Prostate gland (tissue), 2 donors: ENCODE measurements at regions not wholly inside any gene's neighbourhood (a gene's known extent, or its start where the extent isn't known, plus 50 kb on each side); places are given as distances from the start of the nearest gene placed in this dataset.

ENCODE experiments used
- DNase-seq: peaks from one replicate; pipeline ENCODE4 v3.0.0-alpha.2; 2019; ENCODE audit warnings: low spot score
- H3K27ac ChIP-seq, 2 donors: fragments of 200-600 bp; sonication (generic); 2 replicates each; pipeline ENCODE4 v1.5.1; 2017 to 2019
- H3K27me3 ChIP-seq: fragments of 200-600 bp; sonication (generic); replicated peaks from 2 replicates; pipeline ENCODE4 v1.5.1; 2019; ENCODE audit not compliant: insufficient read depth
- H3K36me3 ChIP-seq, 2 donors: fragments of 200-600 bp; sonication (generic); 1 replicate in 1 of 2; 2 replicates in 1 of 2; pipeline versions ENCODE4 v1.5.1 to v1.8.1; 2017 to 2019
- H3K4me1 ChIP-seq: fragments of 200-600 bp; sonication (generic); replicated peaks from 2 replicates; pipeline ENCODE4 v1.5.1; 2019
- H3K4me3 ChIP-seq, 2 donors: fragments of 200-600 bp; sonication (generic); 2 replicates each; pipeline ENCODE4 v1.5.1; 2017 to 2019
- H3K9me3 ChIP-seq: fragments of 200-600 bp; sonication (generic); 2 replicates; pipeline ENCODE4 v1.5.1; 2017
- CTCF ChIP-seq, 4 experiments: fragments of 200-600 bp in 2 of 4; fragments of 450-650 bp in 2 of 4; sonication (generic) in 2 of 4; IDR thresholded peaks; 1 replicate in 3 of 4; 2 replicates in 1 of 4; pipeline ENCODE4 v1.5.1; 2016 to 2019; ENCODE audit warnings: antibody characterized with exemption in 4 of 4, mild to moderate bottlenecking in 2 of 4, moderate library complexity in 2 of 4
- POLR2A ChIP-seq: fragments of 450-650 bp; IDR thresholded peaks from one replicate; pipeline ENCODE4 v1.6.1; 2016; ENCODE audit warnings: antibody characterized with exemption, mild to moderate bottlenecking
- POLR2AphosphoS5 ChIP-seq: sonication (generic); formaldehyde crosslinking; IDR thresholded peaks from one replicate; pipeline ENCODE4 v1.6.1; 2017; ENCODE audit warnings: antibody characterized with exemption
- WGBS: methylation state at CpG from one replicate; pipeline ENCODE4 v1.1.5; 2018; 5-methylcytosine and 5-hydroxymethylcytosine counted together
- intact Hi-C: fragments of 100-400 bp; cut with DNase I; formaldehyde crosslinking; loops from one replicate; pipeline ENCODE4 v1.14.2; 2022

GRCh38 chr1:239736479-239736878 lies 350.1 kb downstream of the CHRM3 start:
- intact Hi-C loops: no loop called here
- H3K27me3 ChIP-seq: no peaks in the 10 kb centered on the region
- DNase-seq: no peak
- no peak overlapping the region for H3K4me3 ChIP-seq
- H3K36me3 ChIP-seq: no peaks in the 10 kb centered on the region
- H3K9me3 ChIP-seq: no peaks in the 10 kb centered on the region
- H3K27ac ChIP-seq: no peak overlapping the region
- 71% methylated on average over 2 of the region's 2 CpGs for WGBS
- H3K4me1 ChIP-seq: no peaks in the 10 kb centered on the region
- TF ChIP-seq CTCF (IDR thresholded peaks at IDR 0.05): no peak
- no peak for TF ChIP-seq POLR2AphosphoS5
- no peak for TF ChIP-seq POLR2A

- no peak for TF ChIP-seq POLR2A
- TF ChIP-seq POLR2AphosphoS5: no peak
- TF ChIP-seq CTCF (IDR thresholded peaks at IDR 0.05): no peak
- Histone ChIP-seq H3K4me3 (no peak overlapping the region), H3K27ac (no peak overlapping the region), H3K27me3 (no peaks in the 10 kb centered on the region), H3K4me1 (no peaks in the 10 kb centered on the region), H3K9me3 (no peaks in the 10 kb centered on the region), H3K36me3 (no peaks in the 10 kb centered on the region)
- intact Hi-C loops: no loop called here
- WGBS: 95% methylated on average over 2 of the region's 2 CpGs
- no peak for DNase-seq
Observed at GRCh38 chr1:239739375-239739774, 352.3 kb upstream of the FMN2 start.

DNA sequence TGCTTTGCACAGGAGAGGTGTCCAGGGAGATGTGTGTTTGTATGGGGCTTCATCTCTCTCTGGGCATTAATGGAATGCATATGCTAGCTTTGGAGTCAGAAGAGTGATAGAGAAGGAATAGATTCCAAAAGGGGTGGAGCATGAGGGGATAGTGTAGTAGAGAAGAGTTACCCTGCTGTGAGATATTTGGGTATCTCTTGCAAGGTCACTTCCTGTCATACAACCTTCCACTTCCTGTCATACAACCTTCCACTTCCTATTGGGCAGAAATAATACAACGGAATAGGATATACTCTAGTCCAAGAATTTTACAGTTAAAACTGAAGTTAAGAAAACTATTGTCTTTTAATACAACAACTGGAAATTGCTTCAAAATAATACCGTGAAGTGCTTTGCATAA lies 351.8 kb upstream of the FMN2 start:
- H3K9me3 ChIP-seq: no peaks in the 10 kb centered on the region
- TF ChIP-seq CTCF (IDR thresholded peaks at IDR 0.05): no peak
- no peak for TF ChIP-seq POLR2AphosphoS5
- TF ChIP-seq POLR2A: no peak
- H3K4me1 ChIP-seq: no peaks in the 10 kb centered on the region
- no peak overlapping the region for H3K27ac ChIP-seq
- intact Hi-C loops: no loop called here
- H3K4me3 ChIP-seq: no peak overlapping the region
- DNase-seq: no peak
- WGBS: 86% methylated on average over 2 of the region's 2 CpGs
- no peaks in the 10 kb centered on the region for H3K36me3 ChIP-seq
- H3K27me3 ChIP-seq: no peaks in the 10 kb centered on the region

- DNase-seq: no peak
- Histone ChIP-seq H3K27ac (no peak overlapping the region), H3K4me1 (no peaks in the 10 kb centered on the region), H3K27me3 (no peaks in the 10 kb centered on the region), H3K4me3 (no peak overlapping the region), H3K36me3 (no peaks in the 10 kb centered on the region), H3K9me3 (no peaks in the 10 kb centered on the region)
- 82% methylated on average over 6 of the region's 6 CpGs for WGBS
- no peak for TF ChIP-seq POLR2AphosphoS5
- TF ChIP-seq CTCF (IDR thresholded peaks at IDR 0.05): no peak
- no peak for TF ChIP-seq POLR2A
- intact Hi-C loops: no loop called here
Observed at GRCh38 chr1:239742416-239743109, 349.1 kb upstream of the FMN2 start.

- WGBS: 61% methylated on average over 3 of the region's 3 CpGs
- intact Hi-C loops: no loop called here
- Histone ChIP-seq H3K4me1 (no peaks in the 10 kb centered on the region), H3K27me3 (no peaks in the 10 kb centered on the region), H3K36me3 (no peaks in the 10 kb centered on the region), H3K4me3 (no peak overlapping the region), H3K27ac (no peak overlapping the region), H3K9me3 (no peaks in the 10 kb centered on the region)
- no peak for TF ChIP-seq POLR2A
- TF ChIP-seq POLR2AphosphoS5: no peak
- no peak for TF ChIP-seq CTCF (IDR thresholded peaks at IDR 0.05)
- DNase-seq: no peak
Observed at GRCh38 chr1:239744851-239745250, 346.8 kb upstream of the FMN2 start.
